Karpas-422 (cell line): ENCODE measurements at regions not wholly inside any gene's neighbourhood (a gene's known extent, or its start where the extent isn't known, plus 50 kb on each side); places are given as distances from the start of the nearest gene placed in this dataset.

Experiments
- DNase-seq: peaks from one replicate; pipeline ENCODE4 v3.0.0-alpha.2; 2015
- H2AFZ ChIP-seq: fragments of 200-600 bp; sonication (generic); 2 replicates; pipeline ENCODE4 v1.6.1; 2014; ENCODE audit warnings: antibody characterized with exemption, low read length, mixed read lengths
- H3K27ac ChIP-seq: fragments of 200-600 bp; sonication (generic); 2 replicates; pipeline ENCODE4 v1.5.1; 2014; ENCODE audit warnings: mild to moderate bottlenecking, low read length, moderate library complexity
- H3K27me3 ChIP-seq: fragments of 200-600 bp; sonication (generic); 2 replicates; pipeline ENCODE4 v1.6.1; 2014; ENCODE audit warnings: low read length, mixed read lengths
- H3K36me3 ChIP-seq: fragments of 200-600 bp; sonication (generic); 2 replicates; pipeline ENCODE4 v1.6.1; 2014; ENCODE audit warnings: low read length, mixed read lengths; ENCODE audit not compliant: insufficient read depth
- H3K4me1 ChIP-seq: fragments of 200-600 bp; sonication (generic); 2 replicates; pipeline ENCODE4 v1.6.1; 2014; ENCODE audit warnings: mild to moderate bottlenecking, low read length, mixed read lengths
- H3K4me2 ChIP-seq: fragments of 200-600 bp; sonication (generic); 2 replicates; pipeline ENCODE4 v1.6.1; 2014; ENCODE audit warnings: low read length, low read depth, mild to moderate bottlenecking; ENCODE audit not compliant: poor library complexity, severe bottlenecking
- H3K4me3 ChIP-seq: fragments of 200-600 bp; sonication (generic); 2 replicates; pipeline ENCODE4 v1.5.1; 2014; ENCODE audit warnings: mild to moderate bottlenecking, antibody characterized with exemption, low read length, mixed read lengths
- H3K79me2 ChIP-seq: fragments of 200-600 bp; sonication (generic); 2 replicates; pipeline ENCODE4 v1.6.1; 2014; ENCODE audit warnings: mild to moderate bottlenecking, low read length, mixed read lengths
- H3K9ac ChIP-seq: fragments of 200-600 bp; sonication (generic); 2 replicates; pipeline ENCODE4 v1.6.0; 2014; ENCODE audit warnings: low read length
- H3K9me2 ChIP-seq: fragments of 200-600 bp; sonication (generic), shearing (Covaris generic); replicated peaks from 2 replicates; pipeline ENCODE4 v1.6.0; 2014; ENCODE audit warnings: mild to moderate bottlenecking, low read length, moderate library complexity; ENCODE audit not compliant: insufficient read depth
- H3K9me3 ChIP-seq: fragments of 300-700, 200-600 bp; sonication (generic); 2 replicates; pipeline ENCODE4 v1.6.1; 2014; ENCODE audit warnings: low read length, mixed read lengths
- H4K20me1 ChIP-seq: fragments of 200-600 bp; sonication (generic); 2 replicates; pipeline ENCODE4 v1.6.1; 2014; ENCODE audit warnings: mild to moderate bottlenecking, antibody characterized with exemption, low read length, low read depth; ENCODE audit not compliant: insufficient read depth

- no peak overlapping the region for H2AFZ ChIP-seq
- no peaks in the 10 kb centered on the region for H3K9me3 ChIP-seq
- no peak overlapping the region for H3K4me3 ChIP-seq
- H3K79me2 ChIP-seq, result no peaks in the 10 kb centered on the region
- H3K9me2 ChIP-seq, result no peaks in the 10 kb centered on the region
- H3K27ac ChIP-seq, result no peak overlapping the region
- no peaks in the 10 kb centered on the region for H3K4me1 ChIP-seq
- no peaks in the 10 kb centered on the region for H3K36me3 ChIP-seq
- DNase-seq, result no peak
- no peak overlapping the region for H3K4me2 ChIP-seq
- H3K27me3 ChIP-seq, result no peaks in the 10 kb centered on the region
- no peaks in the 10 kb centered on the region for H4K20me1 ChIP-seq
- no peak overlapping the region for H3K9ac ChIP-seq
Observed at GRCh38 chr10:33421789-33422462, 87.5 kb upstream of the NRP1 start.

GRCh38 chr10:33419311-33419710 is 84.8 kb upstream of the NRP1 start:
- Histone ChIP-seq H2AFZ (no peak overlapping the region), H3K4me2 (no peak overlapping the region), H4K20me1 (no peaks in the 10 kb centered on the region), H3K4me1 (no peaks in the 10 kb centered on the region), H3K4me3 (no peak overlapping the region), H3K27me3 (no peaks in the 10 kb centered on the region), H3K27ac (no peak overlapping the region), H3K36me3 (no peaks in the 10 kb centered on the region), H3K9me2 (no peaks in the 10 kb centered on the region), H3K9me3 (no peaks in the 10 kb centered on the region), H3K9ac (no peak overlapping the region), H3K79me2 (no peaks in the 10 kb centered on the region)
- DNase-seq, result no peak

GRCh38 chr10:33418301-33418700 is 83.8 kb upstream of the NRP1 start:
- Histone ChIP-seq H3K4me3 (no peak overlapping the region), H3K9me2 (no peaks in the 10 kb centered on the region), H3K9ac (no peak overlapping the region), H2AFZ (no peak overlapping the region), H3K27ac (no peak overlapping the region), H4K20me1 (no peaks in the 10 kb centered on the region), H3K4me2 (no peak overlapping the region), H3K27me3 (no peaks in the 10 kb centered on the region), H3K36me3 (no peaks in the 10 kb centered on the region), H3K9me3 (no peaks in the 10 kb centered on the region), H3K4me1 (no peaks in the 10 kb centered on the region), H3K79me2 (no peaks in the 10 kb centered on the region)
- no peak for DNase-seq

GRCh38 chr10:33416691-33417090 is 82.2 kb upstream of the NRP1 start:
- H3K4me3 ChIP-seq, result no peak overlapping the region
- no peak overlapping the region for H3K27ac ChIP-seq

GRCh38 chr10:33416209-33416608 is 81.7 kb upstream of the NRP1 start:
- no peaks in the 10 kb centered on the region for H3K4me1 ChIP-seq
- H4K20me1 ChIP-seq, result no peaks in the 10 kb centered on the region
- no peak overlapping the region for H3K4me2 ChIP-seq
- H3K9me3 ChIP-seq, result no peaks in the 10 kb centered on the region
- no peaks in the 10 kb centered on the region for H3K79me2 ChIP-seq
- H3K27me3 ChIP-seq, result no peaks in the 10 kb centered on the region
- no peak overlapping the region for H3K27ac ChIP-seq
- no peaks in the 10 kb centered on the region for H3K36me3 ChIP-seq
- H2AFZ ChIP-seq, result no peak overlapping the region
- no peaks in the 10 kb centered on the region for H3K9me2 ChIP-seq
- DNase-seq, result no peak
- H3K4me3 ChIP-seq, result no peak overlapping the region
- no peak overlapping the region for H3K9ac ChIP-seq

More at GRCh38 chr10:33416691-33417090, 82.2 kb upstream of the NRP1 start:
- H3K4me1 ChIP-seq, result no peaks in the 10 kb centered on the region
- H3K9me3 ChIP-seq, result no peaks in the 10 kb centered on the region
- H3K9me2 ChIP-seq, result no peaks in the 10 kb centered on the region
- H3K79me2 ChIP-seq, result no peaks in the 10 kb centered on the region
- H3K27me3 ChIP-seq, result no peaks in the 10 kb centered on the region
- no peaks in the 10 kb centered on the region for H4K20me1 ChIP-seq
- H3K4me2 ChIP-seq, result no peak overlapping the region
- H3K36me3 ChIP-seq, result no peaks in the 10 kb centered on the region
- H3K9ac ChIP-seq, result no peak overlapping the region
- no peak for DNase-seq
- H2AFZ ChIP-seq, result no peak overlapping the region

- Histone ChIP-seq H3K9ac (no peak overlapping the region), H3K9me3 (no peaks in the 10 kb centered on the region), H3K36me3 (no peaks in the 10 kb centered on the region), H3K27ac (no peak overlapping the region), H3K27me3 (no peaks in the 10 kb centered on the region), H4K20me1 (no peaks in the 10 kb centered on the region), H3K4me1 (no peaks in the 10 kb centered on the region), H3K4me2 (no peak overlapping the region), H3K4me3 (no peak overlapping the region), H2AFZ (no peak overlapping the region), H3K79me2 (no peaks in the 10 kb centered on the region), H3K9me2 (no peaks in the 10 kb centered on the region)
- no peak for DNase-seq
Observed at GRCh38 chr10:33414841-33415240, 80.4 kb upstream of the NRP1 start.

- Histone ChIP-seq H3K9me2 (no peaks in the 10 kb centered on the region), H3K4me1 (no peaks in the 10 kb centered on the region), H3K4me2 (no peak overlapping the region), H3K9ac (no peak overlapping the region), H2AFZ (no peak overlapping the region), H3K79me2 (no peaks in the 10 kb centered on the region), H3K4me3 (no peak overlapping the region), H3K36me3 (no peaks in the 10 kb centered on the region), H3K9me3 (no peaks in the 10 kb centered on the region), H3K27me3 (no peaks in the 10 kb centered on the region), H4K20me1 (no peaks in the 10 kb centered on the region), H3K27ac (no peak overlapping the region)
- DNase-seq, result no peak
Observed at GRCh38 chr10:33412653-33413361, 78.3 kb upstream of the NRP1 start.

GRCh38 chr10:33412241-33412640 is 77.8 kb upstream of the NRP1 start:
- no peaks in the 10 kb centered on the region for H3K9me3 ChIP-seq
- H3K79me2 ChIP-seq, result no peaks in the 10 kb centered on the region
- no peak overlapping the region for H2AFZ ChIP-seq
- H3K27ac ChIP-seq, result no peak overlapping the region
- H3K4me2 ChIP-seq, result no peak overlapping the region
- no peaks in the 10 kb centered on the region for H3K36me3 ChIP-seq
- H3K4me1 ChIP-seq, result no peaks in the 10 kb centered on the region
- no peak overlapping the region for H3K9ac ChIP-seq
- H4K20me1 ChIP-seq, result no peaks in the 10 kb centered on the region
- no peak overlapping the region for H3K4me3 ChIP-seq
- DNase-seq, result no peak
- H3K9me2 ChIP-seq, result no peaks in the 10 kb centered on the region
- H3K27me3 ChIP-seq, result no peaks in the 10 kb centered on the region
